IMR-90 (cell line): ENCODE measurements at regions not wholly inside any gene's neighbourhood (a gene's known extent, or its start where the extent isn't known, plus 50 kb on each side); places are given as distances from the start of the nearest gene placed in this dataset.

Experiments
- ATAC-seq: fragments of 200-7000 bp; cut with Tn5 transposase; 2 replicates; pipeline ENCODE4 v1.9.1; 2020; ENCODE audit warnings: low read depth, mild to moderate bottlenecking, moderate library complexity
- BruUV-seq: library from RNA; stranded (reverse); fragments of 400-500 nt; replicated peaks from 2 replicates; lab custom pipeline; 2021; lab: Mats Ljungman, UMichigan
- CTCF ChIA-PET: fragments of 300-600 bp; formaldehyde crosslinking; extraction: SDS; loops from one replicate; lab custom pipeline; 2021; ENCODE audit warnings: antibody characterized with exemption; lab: Yijun Ruan, JAX
- POLR2A ChIA-PET: fragments of 300-600 bp; sonication (Branson Sonifier 250); formaldehyde crosslinking; loops from one replicate; lab custom pipeline; 2022; ENCODE audit warnings: antibody characterized with exemption; ENCODE audit not compliant: unreplicated experiment; lab: Charles Lee
- DNase-seq: peaks from one replicate; pipeline ENCODE4 v3.0.0; 2013
- H2AFZ ChIP-seq: replicated peaks from 2 replicates; pipeline ENCODE3; 2013; ENCODE audit warnings: low read length, mild to moderate bottlenecking; ENCODE audit not compliant: poor library complexity
- H2AK5ac ChIP-seq: 2 replicates; pipeline ENCODE4 v1.6.1; 2013; ENCODE audit warnings: low read depth, low read length, inconsistent platforms
- H2AK9ac ChIP-seq: replicated peaks from 2 replicates; pipeline ENCODE3; 2013; ENCODE audit warnings: mild to moderate bottlenecking, low read depth, low read length, moderate library complexity; ENCODE audit not compliant: poor library complexity
- H2BK120ac ChIP-seq: 2 replicates; pipeline ENCODE4 v1.6.1; 2013; ENCODE audit warnings: low read depth, low read length, inconsistent platforms
- H2BK15ac ChIP-seq: 3 replicates; pipeline ENCODE4 v1.6.1; 2013; ENCODE audit warnings: low read depth, low read length, inconsistent platforms
- H2BK20ac ChIP-seq: 2 replicates; pipeline ENCODE4 v1.6.1; 2013; ENCODE audit warnings: low read depth, mild to moderate bottlenecking, inconsistent platforms, low read length, moderate library complexity
- H2BK5ac ChIP-seq: 2 replicates; pipeline ENCODE4 v1.6.1; 2013; ENCODE audit warnings: mild to moderate bottlenecking, low read depth, low read length, inconsistent platforms; ENCODE audit not compliant: poor library complexity, severe bottlenecking
- H3K14ac ChIP-seq: replicated peaks from 2 replicates; pipeline ENCODE4 v1.6.1; 2013; ENCODE audit warnings: low read depth, low read length, inconsistent platforms
- H3K18ac ChIP-seq: 2 replicates; pipeline ENCODE4 v1.6.1; 2013; ENCODE audit warnings: low read depth, low read length, control low read depth
- H3K23ac ChIP-seq: 2 replicates; pipeline ENCODE4 v1.6.1; 2013; ENCODE audit warnings: low read depth, low read length, inconsistent platforms
- H3K27ac ChIP-seq: 2 replicates; pipeline ENCODE4 v1.5.1; 2013; ENCODE audit warnings: mild to moderate bottlenecking, control low read depth, low read length; ENCODE audit not compliant: insufficient read depth
- H3K27me3 ChIP-seq: 2 replicates; pipeline ENCODE4 v1.6.1; 2013; ENCODE audit warnings: low read length; ENCODE audit not compliant: control insufficient read depth, insufficient read depth
- H3K36me3 ChIP-seq: 2 replicates; pipeline ENCODE4 v1.6.1; 2013; ENCODE audit warnings: low read length, mixed read lengths; ENCODE audit not compliant: control insufficient read depth, insufficient read depth
- H3K4ac ChIP-seq: 2 replicates; pipeline ENCODE4 v1.6.1; 2013; ENCODE audit warnings: low read depth, low read length, inconsistent platforms
- H3K4me1 ChIP-seq: 2 replicates; pipeline ENCODE4 v1.6.1; 2013; ENCODE audit warnings: low read length, mixed read lengths; ENCODE audit not compliant: control insufficient read depth, insufficient read depth
- H3K4me2 ChIP-seq: 2 replicates; pipeline ENCODE4 v1.6.1; 2013; ENCODE audit warnings: low read depth, mild to moderate bottlenecking, control low read depth, low read length, moderate library complexity
- H3K4me3 ChIP-seq: 2 replicates; pipeline ENCODE4 v1.5.1; 2013; ENCODE audit warnings: low read depth, mild to moderate bottlenecking, control low read depth, low read length, moderate library complexity; ENCODE audit not compliant: insufficient read depth
- H3K56ac ChIP-seq: 2 replicates; pipeline ENCODE4 v1.6.1; 2013; ENCODE audit warnings: low read length, inconsistent platforms; ENCODE audit not compliant: insufficient read depth; ENCODE audit errors: extremely low read depth
- H3K79me1 ChIP-seq, 2 experiments: 2 replicates each; pipeline ENCODE4 v1.6.1; 2013; ENCODE audit warnings: low read length in 2 of 2, inconsistent platforms in 1 of 2, low read depth in 1 of 2
- H3K9ac ChIP-seq: 2 replicates; pipeline ENCODE4 v1.6.1; 2013; ENCODE audit warnings: low read depth, low read length, control low read depth
- H3K9me1 ChIP-seq: 2 replicates; pipeline ENCODE4 v1.6.1; 2013; ENCODE audit warnings: low read length, inconsistent platforms; ENCODE audit not compliant: insufficient read depth
- H3K9me3 ChIP-seq: 2 replicates; pipeline ENCODE4 v1.6.1; 2013; ENCODE audit warnings: low read length; ENCODE audit not compliant: control insufficient read depth, insufficient read depth
- H4K20me1 ChIP-seq: 2 replicates; pipeline ENCODE4 v1.6.1; 2013; ENCODE audit warnings: low read length, inconsistent platforms; ENCODE audit not compliant: insufficient read depth
- H4K5ac ChIP-seq: 2 replicates; pipeline ENCODE4 v1.6.1; 2013; ENCODE audit warnings: mild to moderate bottlenecking, low read depth, low read length, control low read depth
- H4K8ac ChIP-seq, 2 experiments: 2 replicates each; pipeline ENCODE4 v1.6.1; 2013; ENCODE audit warnings: low read depth in 2 of 2, low read length in 2 of 2, control low read depth in 1 of 2, inconsistent platforms in 1 of 2
- H4K91ac ChIP-seq: 2 replicates; pipeline ENCODE4 v1.6.1; 2013; ENCODE audit warnings: low read depth, low read length, inconsistent platforms; ENCODE audit not compliant: insufficient read depth
- BHLHE40 ChIP-seq: fragments of 150-350 bp; IDR thresholded peaks from 2 replicates; pipeline ENCODE4 v1.6.1; 2016; ENCODE audit warnings: mild to moderate bottlenecking, low read depth, low read length
- FOS ChIP-seq: fragments of 150-350 bp; IDR thresholded peaks from 2 replicates; pipeline ENCODE4 v1.6.1; 2016; ENCODE audit warnings: low read depth, low read length
- MAZ ChIP-seq: IDR thresholded peaks from 2 replicates; pipeline ENCODE4 v1.6.1; 2012; ENCODE audit warnings: low read depth, mild to moderate bottlenecking, low read length, improper control_type of control experiment, moderate library complexity, borderline replicate concordance
- NFE2L2 ChIP-seq: fragments of 150-350 bp; IDR thresholded peaks from 2 replicates; pipeline ENCODE4 v1.6.1; 2016; ENCODE audit warnings: low read depth, mild to moderate bottlenecking, low read length
- POLR2A ChIP-seq: IDR thresholded peaks from 2 replicates; pipeline ENCODE4 v1.6.1; 2012; ENCODE audit warnings: mild to moderate bottlenecking, low read depth, low read length
- RAD21 ChIP-seq: IDR thresholded peaks from 2 replicates; pipeline ENCODE4 v1.6.1; 2012; ENCODE audit warnings: low read length, improper control_type of control experiment
- RCOR1 ChIP-seq: IDR thresholded peaks from 2 replicates; pipeline ENCODE4 v1.6.1; 2012; ENCODE audit warnings: mild to moderate bottlenecking, low read length, improper control_type of control experiment; ENCODE audit not compliant: insufficient replicate concordance
- RFX5 ChIP-seq: IDR thresholded peaks from 2 replicates; pipeline ENCODE4 v1.8.0; 2012; ENCODE audit warnings: low read depth, mild to moderate bottlenecking, low read length, moderate library complexity
- SMC3 ChIP-seq: fragments of 150-350 bp; IDR thresholded peaks from 2 replicates; pipeline ENCODE4 v1.6.1; 2016; ENCODE audit warnings: low read depth, mild to moderate bottlenecking, antibody characterized with exemption, low read length, moderate library complexity
- WGBS, 2 experiments: methylation state at CpG; one replicate each; pipeline versions ENCODE4 v1.1.5 to v1.1.7; 2013; ENCODE audit warnings: missing lambda C conversion rate in 2 of 2; ENCODE audit not compliant: insufficient read length in 1 of 2; ENCODE audit errors: extremely low coverage in 2 of 2; 5-methylcytosine and 5-hydroxymethylcytosine counted together
- dilution Hi-C: fragments of 300-500 bp; cut with HindIII; formaldehyde crosslinking; loops from one replicate; pipeline ENCODE4 v1.14.3; 2018; ENCODE audit warnings: low sequenced_read_pairs; ENCODE audit not compliant: unreplicated experiment
- in situ Hi-C: fragments of 300-500 bp; cut with MboI; formaldehyde crosslinking; loops from 3 replicates; pipeline ENCODE4 v1.14.3; 2019; ENCODE audit warnings: low sequenced_read_pairs, inconsistent platforms, mixed read lengths
- intact Hi-C: fragments of 100-400 bp; cut with micrococcal nuclease; formaldehyde crosslinking; loops from 2 replicates; pipeline ENCODE4 v1.10.0; 2022
- TF ChIP-seq, protein P1 (sequence below): fragments of 150-350 bp; IDR thresholded peaks from 2 replicates; pipeline ENCODE4 v1.6.1; 2017; ENCODE audit warnings: mild to moderate bottlenecking, antibody characterized with exemption, low read length, low read depth
- TF ChIP-seq, protein P2 (sequence below): fragments of 150-350 bp; IDR thresholded peaks from 2 replicates; pipeline ENCODE4 v1.6.1; 2016; ENCODE audit warnings: low read depth, mild to moderate bottlenecking, low read length, moderate library complexity, borderline replicate concordance

DNA sequence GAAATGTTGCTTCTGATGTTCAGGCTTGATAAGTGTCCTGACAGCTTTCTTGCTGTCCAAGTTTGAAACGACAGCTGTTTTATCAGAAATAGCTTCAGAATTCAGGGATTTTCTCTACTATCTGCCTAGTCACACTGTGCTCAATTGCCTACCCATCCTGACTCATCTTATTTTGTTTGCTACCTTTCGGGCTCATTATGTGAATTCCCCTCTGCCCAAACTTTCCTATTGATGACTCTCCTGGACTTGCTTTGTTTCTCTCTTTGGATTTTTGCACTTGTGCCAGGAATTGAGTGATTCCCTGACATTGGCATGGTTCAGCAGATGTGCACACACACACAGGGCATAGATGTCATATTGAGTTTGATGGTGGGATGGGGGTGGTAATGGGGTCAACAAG, 1052.6 kb upstream of the PIK3C3 start:
- Histone ChIP-seq H3K4me3 (no peak overlapping the region), H3K4ac (no peak overlapping the region), H3K9me1 (no peaks in the 10 kb centered on the region), H3K14ac (peak overlapping the region; percentile 19; the same call in 1 of the 2 replicates), H3K79me1 (no peaks in the 10 kb centered on the region), H3K27me3 (no peaks in the 10 kb centered on the region), H2AFZ (peak overlapping the region; percentile 66), H2BK5ac (no peak overlapping the region), H3K27ac (no peak overlapping the region), H3K4me2 (no peak overlapping the region), H2AK5ac (no peak overlapping the region; the same call in 1 of the 2 replicates), H2BK120ac (peak overlapping the region; percentile 65), H2AK9ac (no peak overlapping the region), H3K36me3 (no peaks in the 10 kb centered on the region; the same call in 1 of the 2 replicates), H2BK20ac (peak overlapping the region; percentile 63), H3K9ac (no peak overlapping the region), H4K5ac (no peak overlapping the region), H3K4me1 (no peaks in the 10 kb centered on the region; the same call in 1 of the 2 replicates), H3K23ac (no peak overlapping the region), H4K20me1 (no peaks in the 10 kb centered on the region), H4K8ac (no peak overlapping the region; a peak in 1 of 4 replicates), H2BK15ac (peak overlapping the region; percentile 39; the same call in 1 of the 3 replicates), H3K9me3 (no peaks in the 10 kb centered on the region), H3K18ac (no peak overlapping the region; the same call in 1 of the 2 replicates), H4K91ac (peak overlapping the region; percentile 33; the same call in 1 of the 2 replicates), H3K56ac (no peak overlapping the region)
- dilution Hi-C loops (no loop called here), in situ Hi-C loops (no loop called here), intact Hi-C loops (no loop called here)
- no TSS peak for BruUV-seq
- ChIA-PET POLR2A (no interaction called here), CTCF (no interaction called here)
- TF ChIP-seq RAD21 (no peak), SMC3 (no peak), BHLHE40 (no peak), FOS (no peak), NFE2L2 (no peak), MAZ (no peak), RFX5 (no peak), RCOR1 (no peak), POLR2A (no peak)
- TF ChIP-seq, protein P1, sequence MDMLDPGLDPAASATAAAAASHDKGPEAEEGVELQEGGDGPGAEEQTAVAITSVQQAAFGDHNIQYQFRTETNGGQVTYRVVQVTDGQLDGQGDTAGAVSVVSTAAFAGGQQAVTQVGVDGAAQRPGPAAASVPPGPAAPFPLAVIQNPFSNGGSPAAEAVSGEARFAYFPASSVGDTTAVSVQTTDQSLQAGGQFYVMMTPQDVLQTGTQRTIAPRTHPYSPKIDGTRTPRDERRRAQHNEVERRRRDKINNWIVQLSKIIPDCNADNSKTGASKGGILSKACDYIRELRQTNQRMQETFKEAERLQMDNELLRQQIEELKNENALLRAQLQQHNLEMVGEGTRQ = no peak
- TF ChIP-seq, protein P2, sequence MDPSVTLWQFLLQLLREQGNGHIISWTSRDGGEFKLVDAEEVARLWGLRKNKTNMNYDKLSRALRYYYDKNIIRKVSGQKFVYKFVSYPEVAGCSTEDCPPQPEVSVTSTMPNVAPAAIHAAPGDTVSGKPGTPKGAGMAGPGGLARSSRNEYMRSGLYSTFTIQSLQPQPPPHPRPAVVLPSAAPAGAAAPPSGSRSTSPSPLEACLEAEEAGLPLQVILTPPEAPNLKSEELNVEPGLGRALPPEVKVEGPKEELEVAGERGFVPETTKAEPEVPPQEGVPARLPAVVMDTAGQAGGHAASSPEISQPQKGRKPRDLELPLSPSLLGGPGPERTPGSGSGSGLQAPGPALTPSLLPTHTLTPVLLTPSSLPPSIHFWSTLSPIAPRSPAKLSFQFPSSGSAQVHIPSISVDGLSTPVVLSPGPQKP = no peak
- 33% methylated on average over 1 of the region's 2 CpGs; no CpG with 5 or more reads in 1 of the 2 experiments for WGBS, 2 experiments
- no peak for DNase-seq
- ATAC-seq = no peak
